GM23338 (cell line): ENCODE measurements at regions not wholly inside any gene's neighbourhood (a gene's known extent, or its start where the extent isn't known, plus 50 kb on each side); places are given as distances from the start of the nearest gene placed in this dataset.

ENCODE experiments used
- ATAC-seq: fragments of 200-7000 bp; cut with Tn5 transposase; 3 replicates; pipeline ENCODE4 v1.9.1; 2020
- DNase-seq: peaks from one replicate; pipeline ENCODE4 v3.0.0-alpha.2; 2015; ENCODE audit warnings: low spot score
- H2AFZ ChIP-seq: fragments of 200-600 bp; sonication (generic); 2 replicates; pipeline ENCODE4 v1.8.0; 2016; ENCODE audit warnings: antibody characterized with exemption, mild to moderate bottlenecking, moderate library complexity
- H3F3A ChIP-seq: fragments of 200-600 bp; sonication (generic); replicated peaks from 2 replicates; pipeline ENCODE4 v1.8.0; 2017; ENCODE audit warnings: antibody characterized with exemption, mixed run types, low read depth
- H3K27ac ChIP-seq: fragments of 200-600 bp; sonication (generic); 2 replicates; pipeline ENCODE4 v1.6.1; 2016; ENCODE audit warnings: low read depth
- H3K27me3 ChIP-seq: fragments of 200-600 bp; sonication (generic); 2 replicates; pipeline ENCODE4 v1.8.0; 2016; ENCODE audit warnings: mild to moderate bottlenecking, mixed run types, moderate library complexity; ENCODE audit not compliant: insufficient read depth
- H3K36me3 ChIP-seq: fragments of 200-600 bp; sonication (generic); 2 replicates; pipeline ENCODE4 v1.8.0; 2016; ENCODE audit warnings: mild to moderate bottlenecking; ENCODE audit not compliant: insufficient read depth
- H3K4me1 ChIP-seq: fragments of 200-600 bp; sonication (generic); 2 replicates; pipeline ENCODE4 v1.8.0; 2016; ENCODE audit warnings: mild to moderate bottlenecking, moderate library complexity; ENCODE audit not compliant: insufficient read depth
- H3K4me2 ChIP-seq: fragments of 200-600 bp; sonication (generic); 2 replicates; pipeline ENCODE4 v1.7.1; 2017; ENCODE audit warnings: mixed run types
- H3K4me3 ChIP-seq: fragments of 200-600 bp; sonication (generic); 2 replicates; pipeline ENCODE4 v1.6.1; 2016; ENCODE audit warnings: mixed run types
- H3K79me2 ChIP-seq: fragments of 200-600 bp; sonication (generic); replicated peaks from 2 replicates; pipeline ENCODE4 v1.8.0; 2017; ENCODE audit warnings: mild to moderate bottlenecking; ENCODE audit not compliant: insufficient read depth
- H3K9me2 ChIP-seq: fragments of 200-600 bp; sonication (generic); 2 replicates; pipeline ENCODE4 v1.8.0; 2017; ENCODE audit not compliant: insufficient read depth
- H4K20me1 ChIP-seq: fragments of 200-600 bp; sonication (generic); replicated peaks from 2 replicates; pipeline ENCODE4 v1.8.0; 2017; ENCODE audit warnings: mild to moderate bottlenecking; ENCODE audit not compliant: insufficient read depth
- H3K27ac Mint-ChIP-seq: 2 replicates; pipeline ENCODE4 v1.8.0; 2020; ENCODE audit warnings: inconsistent platforms, mild to moderate bottlenecking, moderate library complexity, mixed read lengths
- H3K27me3 Mint-ChIP-seq: 3 replicates; pipeline ENCODE4 v1.8.0; 2022; ENCODE audit warnings: low read depth, mild to moderate bottlenecking, moderate library complexity, mixed read lengths, inconsistent platforms; ENCODE audit not compliant: insufficient read depth, poor library complexity
- H3K36me3 Mint-ChIP-seq: 3 replicates; pipeline ENCODE4 v1.8.0; 2021; ENCODE audit warnings: low read depth, mild to moderate bottlenecking, inconsistent platforms, moderate library complexity, mixed read lengths
- H3K4me1 Mint-ChIP-seq: 3 replicates; pipeline ENCODE4 v1.8.0; 2020; ENCODE audit warnings: mild to moderate bottlenecking, inconsistent platforms, mixed read lengths
- H3K4me3 Mint-ChIP-seq: 3 replicates; pipeline ENCODE4 v1.8.0; 2021; ENCODE audit warnings: moderate library complexity, mild to moderate bottlenecking, inconsistent platforms, mixed read lengths
- H3K9me3 Mint-ChIP-seq: 3 replicates; pipeline ENCODE4 v1.8.0; 2020; ENCODE audit warnings: moderate library complexity, mild to moderate bottlenecking, inconsistent platforms, mixed read lengths
- CREB1 ChIP-seq: fragments of 250-450 bp; sonication (Bioruptor Pico); IDR thresholded peaks from 2 replicates; pipeline ENCODE4 v1.5.0; 2020; ENCODE audit warnings: low read depth, mild to moderate bottlenecking, moderate library complexity
- EZH2 ChIP-seq: fragments of 200-600 bp; sonication (generic); IDR thresholded peaks from one replicate; pipeline ENCODE4 v1.8.0; 2017; ENCODE audit warnings: antibody characterized with exemption, mild to moderate bottlenecking, low read depth; ENCODE audit not compliant: unreplicated experiment
- EZH2phosphoT487 ChIP-seq: fragments of 200-600 bp; sonication (generic); IDR thresholded peaks from one replicate; pipeline ENCODE4 v1.8.1; 2018; ENCODE audit warnings: antibody characterized with exemption; ENCODE audit not compliant: unreplicated experiment
- JUNB ChIP-seq: IDR thresholded peaks from one replicate; pipeline ENCODE4 v1.6.1; 2016; ENCODE audit warnings: antibody characterized with exemption; ENCODE audit not compliant: unreplicated experiment
- NANOG ChIP-seq: IDR thresholded peaks from 2 replicates; pipeline ENCODE4 v1.6.1; 2016; ENCODE audit warnings: antibody characterized with exemption, borderline replicate concordance
- POLR2AphosphoS5 ChIP-seq: IDR thresholded peaks from 2 replicates; pipeline ENCODE4 v1.6.1; 2016; ENCODE audit warnings: antibody characterized with exemption, low read depth
- STAT1 ChIP-seq: IDR thresholded peaks from one replicate; pipeline ENCODE4 v1.6.1; 2016; ENCODE audit warnings: antibody characterized with exemption; ENCODE audit not compliant: unreplicated experiment
- ZNF114 ChIP-seq: fragments of 250-450 bp; sonication (Bioruptor Pico); IDR thresholded peaks from 2 replicates; pipeline ENCODE4 v1.5.0; 2020; ENCODE audit warnings: mild to moderate bottlenecking, moderate library complexity
- ZNF331 ChIP-seq: fragments of 250-450 bp; sonication (Bioruptor Pico); IDR thresholded peaks from 2 replicates; pipeline ENCODE4 v1.5.0; 2020; ENCODE audit warnings: low read depth, mild to moderate bottlenecking, moderate library complexity
- TF ChIP-seq, protein P1 (sequence below): IDR thresholded peaks from 2 replicates; pipeline ENCODE4 v1.6.1; 2016; ENCODE audit warnings: antibody characterized with exemption
- TF ChIP-seq, protein P2 (sequence below): fragments of 250-450 bp; sonication (Bioruptor Pico); IDR thresholded peaks from 2 replicates; pipeline ENCODE4 v1.5.0; 2020; ENCODE audit warnings: mild to moderate bottlenecking, moderate library complexity
- TF ChIP-seq, protein P3 (sequence below): IDR thresholded peaks from one replicate; pipeline ENCODE4 v1.6.1; 2018; ENCODE audit warnings: antibody characterized with exemption; ENCODE audit not compliant: unreplicated experiment
- TF ChIP-seq, protein P4 (sequence below), 2 experiments: fragments of 200-600 bp in 1 of 2; sonication (generic) in 1 of 2; conservative IDR thresholded peaks; 2 replicates each; pipeline versions ENCODE4 v1.5.1 to v1.6.1; 2016 to 2017; ENCODE audit warnings: antibody characterized with exemption in 2 of 2, low read depth in 2 of 2, mild to moderate bottlenecking in 2 of 2, moderate library complexity in 1 of 2

DNA sequence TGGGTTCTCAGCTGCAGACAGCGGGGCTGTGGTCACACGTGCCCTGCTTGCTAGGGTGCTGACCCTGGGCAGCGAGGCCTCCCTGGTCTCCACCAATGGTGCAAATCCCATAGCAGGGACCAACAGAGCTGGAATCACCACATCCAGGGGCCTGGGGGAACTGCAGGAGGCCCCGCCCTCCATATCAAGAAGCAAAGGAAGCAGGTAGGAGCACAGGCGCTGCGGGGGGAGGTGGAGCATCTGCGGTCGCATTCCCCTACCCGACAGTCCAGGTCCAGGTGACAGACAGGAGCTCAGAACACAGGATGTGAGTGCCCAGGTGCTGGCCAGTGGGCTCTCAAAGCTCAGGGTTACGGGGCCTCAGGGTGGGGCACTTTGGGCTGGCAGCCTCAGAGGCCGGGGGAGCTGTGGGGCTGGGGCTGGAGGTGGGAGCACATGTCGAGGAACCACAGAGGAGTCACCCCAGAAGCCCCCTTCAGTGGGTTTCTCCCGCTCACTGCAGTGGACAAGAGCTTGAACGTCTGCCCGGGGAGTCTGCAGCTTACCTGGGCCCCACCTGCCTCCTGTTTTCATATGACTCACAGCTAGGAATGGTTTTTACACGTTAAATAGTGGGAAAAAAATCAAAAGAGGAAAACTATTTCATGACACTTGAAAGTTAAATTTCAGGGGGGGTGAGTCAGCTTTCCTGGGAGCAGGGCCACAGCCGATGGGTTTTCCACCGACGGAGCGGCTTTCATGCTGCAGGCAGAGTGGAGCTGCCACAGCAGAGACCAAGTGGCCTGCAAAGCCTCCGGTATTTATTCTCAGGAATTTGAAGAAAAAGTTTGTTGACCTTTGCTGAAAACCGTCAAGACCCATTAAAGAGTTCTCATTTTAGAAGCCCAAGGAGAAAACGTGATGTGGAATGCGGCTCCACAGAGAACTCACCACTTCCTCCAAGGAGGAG, 148.7 kb upstream of the PPP2R2D start:
- DNase-seq (peak; percentile 22), ATAC-seq (peak; percentile 35)
- Histone ChIP-seq H3F3A (no peaks in the 10 kb centered on the region), H3K36me3 (no peaks in the 10 kb centered on the region), H3K4me3 (no peak overlapping the region), H3K27ac (no peak overlapping the region), H3K4me1 (no peaks in the 10 kb centered on the region), H3K79me2 (no peaks in the 10 kb centered on the region), H2AFZ (peak overlapping the region; percentile 80), H3K4me2 (peak overlapping the region; percentile 14; the same call in 1 of the 2 replicates), H3K9me2 (no peaks in the 10 kb centered on the region), H4K20me1 (no peaks in the 10 kb centered on the region), H3K27me3 (no peaks in the 10 kb centered on the region)
- Mint-ChIP-seq H3K27ac (no peak overlapping the region), H3K36me3 (no peaks in the 10 kb centered on the region), H3K27me3 (peaks cover 11% of the 10 kb centered on the region), H3K4me1 (peaks cover 32% of the 10 kb centered on the region), H3K9me3 (no peaks in the 10 kb centered on the region), H3K4me3 (no peak overlapping the region)
- TF ChIP-seq CREB1 (CRISPR knock-in tag) (no peak), EZH2 (no peak), NANOG (no peak), ZNF331 (no peak), EZH2phosphoT487 (no peak), ZNF114 (CRISPR knock-in tag) (no peak), JUNB (no peak), STAT1 (no peak), POLR2AphosphoS5 (no peak)
- TF ChIP-seq, protein P1, sequence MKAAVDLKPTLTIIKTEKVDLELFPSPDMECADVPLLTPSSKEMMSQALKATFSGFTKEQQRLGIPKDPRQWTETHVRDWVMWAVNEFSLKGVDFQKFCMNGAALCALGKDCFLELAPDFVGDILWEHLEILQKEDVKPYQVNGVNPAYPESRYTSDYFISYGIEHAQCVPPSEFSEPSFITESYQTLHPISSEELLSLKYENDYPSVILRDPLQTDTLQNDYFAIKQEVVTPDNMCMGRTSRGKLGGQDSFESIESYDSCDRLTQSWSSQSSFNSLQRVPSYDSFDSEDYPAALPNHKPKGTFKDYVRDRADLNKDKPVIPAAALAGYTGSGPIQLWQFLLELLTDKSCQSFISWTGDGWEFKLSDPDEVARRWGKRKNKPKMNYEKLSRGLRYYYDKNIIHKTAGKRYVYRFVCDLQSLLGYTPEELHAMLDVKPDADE, result no peak
- TF ChIP-seq, protein P2, sequence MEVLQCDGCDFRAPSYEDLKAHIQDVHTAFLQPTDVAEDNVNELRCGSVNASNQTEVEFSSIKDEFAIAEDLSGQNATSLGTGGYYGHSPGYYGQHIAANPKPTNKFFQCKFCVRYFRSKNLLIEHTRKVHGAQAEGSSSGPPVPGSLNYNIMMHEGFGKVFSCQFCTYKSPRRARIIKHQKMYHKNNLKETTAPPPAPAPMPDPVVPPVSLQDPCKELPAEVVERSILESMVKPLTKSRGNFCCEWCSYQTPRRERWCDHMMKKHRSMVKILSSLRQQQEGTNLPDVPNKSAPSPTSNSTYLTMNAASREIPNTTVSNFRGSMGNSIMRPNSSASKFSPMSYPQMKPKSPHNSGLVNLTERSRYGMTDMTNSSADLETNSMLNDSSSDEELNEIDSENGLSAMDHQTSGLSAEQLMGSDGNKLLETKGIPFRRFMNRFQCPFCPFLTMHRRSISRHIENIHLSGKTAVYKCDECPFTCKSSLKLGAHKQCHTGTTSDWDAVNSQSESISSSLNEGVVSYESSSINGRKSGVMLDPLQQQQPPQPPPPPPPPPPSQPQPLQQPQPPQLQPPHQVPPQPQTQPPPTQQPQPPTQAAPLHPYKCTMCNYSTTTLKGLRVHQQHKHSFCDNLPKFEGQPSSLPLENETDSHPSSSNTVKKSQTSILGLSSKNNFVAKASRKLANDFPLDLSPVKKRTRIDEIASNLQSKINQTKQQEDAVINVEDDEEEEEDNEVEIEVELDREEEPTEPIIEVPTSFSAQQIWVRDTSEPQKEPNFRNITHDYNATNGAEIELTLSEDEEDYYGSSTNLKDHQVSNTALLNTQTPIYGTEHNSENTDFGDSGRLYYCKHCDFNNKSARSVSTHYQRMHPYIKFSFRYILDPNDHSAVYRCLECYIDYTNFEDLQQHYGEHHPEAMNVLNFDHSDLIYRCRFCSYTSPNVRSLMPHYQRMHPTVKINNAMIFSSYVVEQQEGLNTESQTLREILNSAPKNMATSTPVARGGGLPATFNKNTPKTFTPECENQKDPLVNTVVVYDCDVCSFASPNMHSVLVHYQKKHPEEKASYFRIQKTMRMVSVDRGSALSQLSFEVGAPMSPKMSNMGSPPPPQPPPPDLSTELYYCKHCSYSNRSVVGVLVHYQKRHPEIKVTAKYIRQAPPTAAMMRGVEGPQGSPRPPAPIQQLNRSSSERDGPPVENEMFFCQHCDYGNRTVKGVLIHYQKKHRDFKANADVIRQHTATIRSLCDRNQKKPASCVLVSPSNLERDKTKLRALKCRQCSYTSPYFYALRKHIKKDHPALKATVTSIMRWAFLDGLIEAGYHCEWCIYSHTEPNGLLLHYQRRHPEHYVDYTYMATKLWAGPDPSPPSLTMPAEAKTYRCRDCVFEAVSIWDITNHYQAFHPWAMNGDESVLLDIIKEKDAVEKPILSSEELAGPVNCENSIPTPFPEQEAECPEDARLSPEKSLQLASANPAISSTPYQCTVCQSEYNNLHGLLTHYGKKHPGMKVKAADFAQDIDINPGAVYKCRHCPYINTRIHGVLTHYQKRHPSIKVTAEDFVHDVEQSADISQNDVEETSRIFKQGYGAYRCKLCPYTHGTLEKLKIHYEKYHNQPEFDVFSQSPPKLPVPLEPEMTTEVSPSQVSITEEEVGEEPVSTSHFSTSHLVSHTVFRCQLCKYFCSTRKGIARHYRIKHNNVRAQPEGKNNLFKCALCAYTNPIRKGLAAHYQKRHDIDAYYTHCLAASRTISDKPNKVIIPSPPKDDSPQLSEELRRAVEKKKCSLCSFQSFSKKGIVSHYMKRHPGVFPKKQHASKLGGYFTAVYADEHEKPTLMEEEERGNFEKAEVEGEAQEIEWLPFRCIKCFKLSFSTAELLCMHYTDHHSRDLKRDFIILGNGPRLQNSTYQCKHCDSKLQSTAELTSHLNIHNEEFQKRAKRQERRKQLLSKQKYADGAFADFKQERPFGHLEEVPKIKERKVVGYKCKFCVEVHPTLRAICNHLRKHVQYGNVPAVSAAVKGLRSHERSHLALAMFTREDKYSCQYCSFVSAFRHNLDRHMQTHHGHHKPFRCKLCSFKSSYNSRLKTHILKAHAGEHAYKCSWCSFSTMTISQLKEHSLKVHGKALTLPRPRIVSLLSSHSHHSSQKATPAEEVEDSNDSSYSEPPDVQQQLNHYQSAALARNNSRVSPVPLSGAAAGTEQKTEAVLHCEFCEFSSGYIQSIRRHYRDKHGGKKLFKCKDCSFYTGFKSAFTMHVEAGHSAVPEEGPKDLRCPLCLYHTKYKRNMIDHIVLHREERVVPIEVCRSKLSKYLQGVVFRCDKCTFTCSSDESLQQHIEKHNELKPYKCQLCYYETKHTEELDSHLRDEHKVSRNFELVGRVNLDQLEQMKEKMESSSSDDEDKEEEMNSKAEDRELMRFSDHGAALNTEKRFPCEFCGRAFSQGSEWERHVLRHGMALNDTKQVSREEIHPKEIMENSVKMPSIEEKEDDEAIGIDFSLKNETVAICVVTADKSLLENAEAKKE (CRISPR knock-in tag), result no peak
- TF ChIP-seq, protein P3, sequence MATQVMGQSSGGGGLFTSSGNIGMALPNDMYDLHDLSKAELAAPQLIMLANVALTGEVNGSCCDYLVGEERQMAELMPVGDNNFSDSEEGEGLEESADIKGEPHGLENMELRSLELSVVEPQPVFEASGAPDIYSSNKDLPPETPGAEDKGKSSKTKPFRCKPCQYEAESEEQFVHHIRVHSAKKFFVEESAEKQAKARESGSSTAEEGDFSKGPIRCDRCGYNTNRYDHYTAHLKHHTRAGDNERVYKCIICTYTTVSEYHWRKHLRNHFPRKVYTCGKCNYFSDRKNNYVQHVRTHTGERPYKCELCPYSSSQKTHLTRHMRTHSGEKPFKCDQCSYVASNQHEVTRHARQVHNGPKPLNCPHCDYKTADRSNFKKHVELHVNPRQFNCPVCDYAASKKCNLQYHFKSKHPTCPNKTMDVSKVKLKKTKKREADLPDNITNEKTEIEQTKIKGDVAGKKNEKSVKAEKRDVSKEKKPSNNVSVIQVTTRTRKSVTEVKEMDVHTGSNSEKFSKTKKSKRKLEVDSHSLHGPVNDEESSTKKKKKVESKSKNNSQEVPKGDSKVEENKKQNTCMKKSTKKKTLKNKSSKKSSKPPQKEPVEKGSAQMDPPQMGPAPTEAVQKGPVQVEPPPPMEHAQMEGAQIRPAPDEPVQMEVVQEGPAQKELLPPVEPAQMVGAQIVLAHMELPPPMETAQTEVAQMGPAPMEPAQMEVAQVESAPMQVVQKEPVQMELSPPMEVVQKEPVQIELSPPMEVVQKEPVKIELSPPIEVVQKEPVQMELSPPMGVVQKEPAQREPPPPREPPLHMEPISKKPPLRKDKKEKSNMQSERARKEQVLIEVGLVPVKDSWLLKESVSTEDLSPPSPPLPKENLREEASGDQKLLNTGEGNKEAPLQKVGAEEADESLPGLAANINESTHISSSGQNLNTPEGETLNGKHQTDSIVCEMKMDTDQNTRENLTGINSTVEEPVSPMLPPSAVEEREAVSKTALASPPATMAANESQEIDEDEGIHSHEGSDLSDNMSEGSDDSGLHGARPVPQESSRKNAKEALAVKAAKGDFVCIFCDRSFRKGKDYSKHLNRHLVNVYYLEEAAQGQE, result no peak
- TF ChIP-seq, protein P4, sequence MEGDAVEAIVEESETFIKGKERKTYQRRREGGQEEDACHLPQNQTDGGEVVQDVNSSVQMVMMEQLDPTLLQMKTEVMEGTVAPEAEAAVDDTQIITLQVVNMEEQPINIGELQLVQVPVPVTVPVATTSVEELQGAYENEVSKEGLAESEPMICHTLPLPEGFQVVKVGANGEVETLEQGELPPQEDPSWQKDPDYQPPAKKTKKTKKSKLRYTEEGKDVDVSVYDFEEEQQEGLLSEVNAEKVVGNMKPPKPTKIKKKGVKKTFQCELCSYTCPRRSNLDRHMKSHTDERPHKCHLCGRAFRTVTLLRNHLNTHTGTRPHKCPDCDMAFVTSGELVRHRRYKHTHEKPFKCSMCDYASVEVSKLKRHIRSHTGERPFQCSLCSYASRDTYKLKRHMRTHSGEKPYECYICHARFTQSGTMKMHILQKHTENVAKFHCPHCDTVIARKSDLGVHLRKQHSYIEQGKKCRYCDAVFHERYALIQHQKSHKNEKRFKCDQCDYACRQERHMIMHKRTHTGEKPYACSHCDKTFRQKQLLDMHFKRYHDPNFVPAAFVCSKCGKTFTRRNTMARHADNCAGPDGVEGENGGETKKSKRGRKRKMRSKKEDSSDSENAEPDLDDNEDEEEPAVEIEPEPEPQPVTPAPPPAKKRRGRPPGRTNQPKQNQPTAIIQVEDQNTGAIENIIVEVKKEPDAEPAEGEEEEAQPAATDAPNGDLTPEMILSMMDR (conservative IDR thresholded peaks at IDR 0.05; ENCODE audit: low read depth in 2 of 2), result no peak
